ENCODE measurements at regions not wholly inside any gene's neighbourhood (a gene's known extent, or its start where the extent isn't known, plus 50 kb on each side); places are given as distances from the start of the nearest gene placed in this dataset.

GRCh38 chr1:198950036-198950435 lies 311.2 kb downstream of the PTPRC start:
- TF ChIP-seq CTCF (IDR thresholded peaks at IDR 0.05; ENCODE audit: poor library complexity, severe bottlenecking) = no peak
- TF ChIP-seq EP300 (conservative IDR thresholded peaks at IDR 0.05; ENCODE audit: poor library complexity, severe bottlenecking) = no peak
- no peak for TF ChIP-seq RAD21 (conservative IDR thresholded peaks at IDR 0.05)
- TF ChIP-seq TAF1 (IDR thresholded peaks at IDR 0.05; ENCODE audit: low read depth) = no peak
- TF ChIP-seq POLR2AphosphoS5 (IDR thresholded peaks at IDR 0.05) = no peak
- no peak for TF ChIP-seq EZH2 (IDR thresholded peaks at IDR 0.05; ENCODE audit: borderline replicate concordance, insufficient read depth, low read length, poor library complexity, severe bottlenecking)

All from neural cell (in vitro differentiated cells).